ENCODE measurements at regions not wholly inside any gene's neighbourhood (a gene's known extent, or its start where the extent isn't known, plus 50 kb on each side); places are given as distances from the start of the nearest gene placed in this dataset.

DNA sequence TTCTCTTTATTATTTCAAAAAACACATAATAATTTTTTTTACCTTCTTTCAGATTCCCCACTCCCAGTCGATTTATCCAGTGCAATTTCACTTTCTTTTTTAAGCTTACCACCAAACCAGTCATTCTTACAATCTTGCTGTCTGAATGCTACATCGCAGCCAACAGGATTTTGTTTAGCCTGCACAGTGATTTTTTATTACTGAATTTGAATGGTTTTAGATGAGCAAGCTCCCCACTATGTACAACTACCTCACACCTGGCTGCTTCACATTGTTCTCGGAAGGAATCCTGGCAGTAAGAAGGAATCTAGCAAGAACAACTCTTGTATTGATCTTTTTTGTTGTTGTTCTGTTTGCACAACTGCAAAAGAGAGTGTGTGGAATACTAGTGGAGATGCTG lies 668.1 kb upstream of the WWC1 start:
- H3K4me3 ChIP-seq (replicated peaks; ENCODE audit: low read depth, low read length): no peak overlapping the region
- DNase-seq (ENCODE audit: extremely low read depth, low read depth): no peak
- TF ChIP-seq, protein P1, sequence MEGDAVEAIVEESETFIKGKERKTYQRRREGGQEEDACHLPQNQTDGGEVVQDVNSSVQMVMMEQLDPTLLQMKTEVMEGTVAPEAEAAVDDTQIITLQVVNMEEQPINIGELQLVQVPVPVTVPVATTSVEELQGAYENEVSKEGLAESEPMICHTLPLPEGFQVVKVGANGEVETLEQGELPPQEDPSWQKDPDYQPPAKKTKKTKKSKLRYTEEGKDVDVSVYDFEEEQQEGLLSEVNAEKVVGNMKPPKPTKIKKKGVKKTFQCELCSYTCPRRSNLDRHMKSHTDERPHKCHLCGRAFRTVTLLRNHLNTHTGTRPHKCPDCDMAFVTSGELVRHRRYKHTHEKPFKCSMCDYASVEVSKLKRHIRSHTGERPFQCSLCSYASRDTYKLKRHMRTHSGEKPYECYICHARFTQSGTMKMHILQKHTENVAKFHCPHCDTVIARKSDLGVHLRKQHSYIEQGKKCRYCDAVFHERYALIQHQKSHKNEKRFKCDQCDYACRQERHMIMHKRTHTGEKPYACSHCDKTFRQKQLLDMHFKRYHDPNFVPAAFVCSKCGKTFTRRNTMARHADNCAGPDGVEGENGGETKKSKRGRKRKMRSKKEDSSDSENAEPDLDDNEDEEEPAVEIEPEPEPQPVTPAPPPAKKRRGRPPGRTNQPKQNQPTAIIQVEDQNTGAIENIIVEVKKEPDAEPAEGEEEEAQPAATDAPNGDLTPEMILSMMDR (IDR thresholded peaks at IDR 0.05; ENCODE audit: low read depth, low read length, missing control alignments): no peak

DNA sequence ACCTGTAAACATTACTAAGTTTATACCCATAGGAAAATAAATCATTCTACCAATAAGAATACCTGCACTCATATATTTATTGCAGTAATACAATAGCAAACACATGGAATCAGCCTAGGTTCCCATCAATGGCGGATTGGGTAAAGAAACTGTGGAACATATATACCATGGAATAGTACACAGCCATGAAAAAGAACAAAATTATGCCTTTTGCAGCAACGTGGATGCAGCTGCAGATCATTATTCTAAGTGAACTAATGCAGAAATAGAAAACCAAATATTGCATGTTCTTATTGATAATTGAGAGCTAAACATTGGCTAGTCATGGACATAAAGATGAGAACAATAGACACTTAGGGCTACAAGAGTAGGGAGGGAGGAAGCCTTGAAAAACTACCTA lies 667.4 kb upstream of the WWC1 start:
- H3K4me3 ChIP-seq (replicated peaks; ENCODE audit: low read depth, low read length): no peak overlapping the region
- DNase-seq (ENCODE audit: extremely low read depth, low read depth): no peak
- TF ChIP-seq, protein P1 (IDR thresholded peaks at IDR 0.05; ENCODE audit: low read depth, low read length, missing control alignments): no peak

DNA sequence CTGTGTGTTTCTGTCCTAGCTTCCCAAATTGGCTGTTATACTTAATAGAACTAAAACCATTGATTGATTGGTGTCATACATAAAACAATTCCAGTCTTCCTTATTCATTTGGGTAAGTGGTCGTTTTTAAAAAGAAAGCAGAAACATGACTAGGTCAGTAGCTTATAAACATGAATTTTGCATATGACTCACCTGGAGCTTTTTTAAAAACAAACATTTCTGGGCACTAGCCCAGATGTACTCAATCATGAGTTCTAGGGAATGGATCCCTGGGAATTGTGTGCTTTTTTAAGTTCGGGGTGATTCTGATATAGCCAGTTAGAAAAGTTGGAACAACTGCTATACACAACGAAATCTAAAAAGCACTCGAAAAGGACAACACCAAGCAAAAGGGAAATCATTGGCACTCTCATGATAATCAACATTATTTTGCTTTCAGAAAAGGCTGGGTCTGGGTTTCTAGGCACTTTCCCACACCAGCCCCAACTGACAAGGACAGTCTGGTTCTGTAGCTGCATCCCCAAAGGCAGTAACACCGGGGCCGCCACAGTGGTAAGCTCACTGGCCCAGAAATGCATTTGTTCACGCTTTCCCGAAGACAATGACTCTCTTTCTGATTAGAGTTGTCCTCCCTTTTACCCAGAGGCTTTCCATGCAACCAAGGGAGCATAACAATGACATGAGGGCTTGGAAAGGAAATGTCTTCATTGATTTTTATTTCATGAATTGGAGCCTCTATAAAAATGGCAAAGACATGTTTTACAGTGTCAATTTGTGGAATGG lies 664.9 kb upstream of the WWC1 start:
- TF ChIP-seq, protein P1 (IDR thresholded peaks at IDR 0.05; ENCODE audit: low read depth, low read length, missing control alignments): no peak
- no peak for DNase-seq (ENCODE audit: extremely low read depth, low read depth)
- no peak overlapping the region for H3K4me3 ChIP-seq (replicated peaks; ENCODE audit: low read depth, low read length)

DNA sequence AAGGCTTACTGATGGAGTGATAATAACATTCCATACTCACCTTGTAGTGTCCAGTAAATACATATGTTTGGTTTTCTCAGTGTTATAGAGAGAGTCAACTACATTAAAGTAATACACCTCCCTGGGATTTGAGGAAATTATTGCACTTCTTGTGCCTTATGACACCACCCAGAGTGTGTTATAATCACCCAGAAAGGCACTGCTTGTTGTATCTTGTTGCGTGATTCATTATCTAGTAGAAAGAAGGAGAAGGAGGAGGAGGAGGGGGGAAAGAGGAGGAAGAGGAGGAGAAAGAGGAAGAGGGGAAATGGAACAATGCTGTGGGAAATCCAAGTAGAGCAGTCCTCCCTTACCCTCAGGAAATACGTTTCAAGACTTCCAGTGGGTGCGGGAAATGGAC lies 661.8 kb upstream of the WWC1 start:
- no peak overlapping the region for H3K4me3 ChIP-seq (replicated peaks; ENCODE audit: low read depth, low read length)
- DNase-seq (ENCODE audit: extremely low read depth, low read depth): no peak
- TF ChIP-seq, protein P1 (IDR thresholded peaks at IDR 0.05; ENCODE audit: low read depth, low read length, missing control alignments): no peak

DNA sequence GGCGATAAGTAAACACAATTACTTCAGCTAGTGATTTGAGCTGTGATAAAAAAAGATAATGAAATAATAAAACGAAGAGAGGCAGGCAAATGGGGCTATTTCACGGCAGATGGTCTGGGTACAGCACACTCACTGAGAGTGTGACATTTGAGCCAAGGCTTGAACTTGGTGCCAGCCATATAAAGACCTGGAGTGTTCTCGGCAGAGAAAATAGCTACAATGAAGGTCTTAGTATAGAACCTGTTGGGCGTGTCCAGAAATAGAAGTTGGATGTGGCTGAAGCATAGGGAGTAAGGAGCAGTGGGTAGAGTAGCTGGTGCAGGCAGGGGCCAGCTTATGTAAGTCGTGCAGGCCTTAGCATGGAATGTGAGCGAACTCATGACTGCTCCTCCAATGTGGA lies 660.3 kb upstream of the WWC1 start:
- TF ChIP-seq, protein P1 (IDR thresholded peaks at IDR 0.05; ENCODE audit: low read depth, low read length, missing control alignments): no peak
- DNase-seq (ENCODE audit: extremely low read depth, low read depth): no peak
- no peak overlapping the region for H3K4me3 ChIP-seq (replicated peaks; ENCODE audit: low read depth, low read length)

DNA sequence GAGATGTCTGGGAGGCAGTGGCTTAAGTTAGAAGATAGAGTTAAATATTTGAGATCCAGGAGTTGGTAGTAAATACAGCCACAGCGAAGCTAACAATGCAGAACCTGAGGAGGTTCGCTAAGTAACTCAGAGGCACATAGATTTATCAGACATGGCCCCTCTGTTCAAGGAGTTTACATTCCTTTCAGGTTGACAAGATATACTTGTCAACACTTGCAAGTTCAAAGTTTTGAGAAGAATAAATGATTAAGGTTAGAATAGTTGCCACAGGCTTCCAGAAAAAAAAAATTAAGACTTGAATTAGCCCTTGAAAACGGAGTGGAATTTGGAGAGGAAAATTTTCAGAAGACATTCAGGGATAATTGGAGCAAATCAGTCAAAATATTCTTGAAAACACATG lies 658.3 kb upstream of the WWC1 start:
- TF ChIP-seq, protein P1 (IDR thresholded peaks at IDR 0.05; ENCODE audit: low read depth, low read length, missing control alignments): no peak
- DNase-seq (ENCODE audit: extremely low read depth, low read depth): no peak
- H3K4me3 ChIP-seq (replicated peaks; ENCODE audit: low read depth, low read length): no peak overlapping the region

DNA sequence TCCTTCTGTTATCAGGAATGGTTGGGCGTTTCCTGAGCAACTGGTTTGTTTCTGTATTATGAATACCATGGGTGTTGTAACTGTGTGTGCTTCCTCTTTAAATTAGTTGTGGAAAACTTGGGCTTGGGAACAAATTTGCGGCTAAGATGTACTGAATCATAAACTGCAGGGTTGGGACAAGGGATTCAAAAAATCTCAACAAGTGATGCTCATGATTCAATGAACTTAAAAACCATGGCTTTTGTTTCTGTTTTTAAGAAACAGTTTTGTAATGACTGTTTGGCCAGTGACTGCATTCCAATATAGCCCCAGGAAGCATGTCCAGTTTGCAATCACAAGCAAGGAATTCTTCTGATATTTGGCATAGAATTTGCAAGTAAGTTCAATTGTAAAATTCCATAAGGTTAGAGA lies 657.5 kb upstream of the WWC1 start:
- DNase-seq (ENCODE audit: extremely low read depth, low read depth): no peak
- TF ChIP-seq, protein P1 (IDR thresholded peaks at IDR 0.05; ENCODE audit: low read depth, low read length, missing control alignments): no peak
- H3K4me3 ChIP-seq (replicated peaks; ENCODE audit: low read depth, low read length): no peak overlapping the region
